ENCODE measurements at regions not wholly inside any gene's neighbourhood (a gene's known extent, or its start where the extent isn't known, plus 50 kb on each side); places are given as distances from the start of the nearest gene placed in this dataset.

DNA sequence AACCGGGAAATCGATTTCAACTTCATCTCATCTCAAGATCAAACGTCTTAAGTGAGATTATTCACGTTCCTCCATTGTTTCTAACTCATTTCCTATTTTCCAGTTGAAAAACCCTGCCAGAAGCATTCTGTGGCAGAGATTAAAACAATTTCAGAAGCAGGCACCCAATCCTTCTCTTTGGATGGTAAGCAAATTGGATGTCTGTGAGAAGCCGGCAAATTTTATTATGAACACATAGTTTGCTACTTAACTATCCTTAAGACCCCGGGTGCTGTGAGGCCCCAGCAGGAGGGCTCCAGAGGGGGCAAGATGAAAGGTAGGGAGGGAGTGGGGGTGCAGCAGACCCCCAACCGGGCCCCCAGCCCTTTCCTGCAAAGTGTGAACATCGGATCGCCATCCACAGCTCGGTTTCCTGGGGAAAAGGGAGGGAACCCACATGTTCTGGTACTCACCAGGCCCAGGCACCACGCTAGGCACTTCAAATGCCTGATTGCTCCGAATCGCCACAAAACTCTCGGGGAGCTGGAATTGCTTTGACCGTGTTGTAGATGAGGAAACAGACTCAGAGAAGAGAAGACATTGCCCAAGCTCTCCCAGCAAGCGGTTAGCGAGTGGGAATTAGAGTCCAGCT is 167.1 kb upstream of the MVB12B start:
- Histone ChIP-seq H2AFZ (ENCODE audit: low read length) (no peak overlapping the region), H3K27ac (ENCODE audit: low read depth, low read length) (no peak overlapping the region), H3K4me3 (ENCODE audit: insufficient read depth, low read length) (no peak overlapping the region), H3K79me2 (ENCODE audit: insufficient read depth, low read length) (no peaks in the 10 kb centered on the region), H3K27me3 (ENCODE audit: insufficient read depth, low read length) (peaks cover 33% of the 10 kb centered on the region), H3K9me3 (ENCODE audit: low read depth, low read length) (no peaks in the 10 kb centered on the region), H3K4me2 (ENCODE audit: insufficient read depth, low read length) (no peak overlapping the region), H4K20me1 (ENCODE audit: insufficient read depth, low read length) (no peaks in the 10 kb centered on the region), H3K36me3 (ENCODE audit: insufficient read depth, low read length) (no peaks in the 10 kb centered on the region), H3K4me1 (ENCODE audit: insufficient read depth, low read length) (no peaks in the 10 kb centered on the region)
- TF ChIP-seq, protein P1, sequence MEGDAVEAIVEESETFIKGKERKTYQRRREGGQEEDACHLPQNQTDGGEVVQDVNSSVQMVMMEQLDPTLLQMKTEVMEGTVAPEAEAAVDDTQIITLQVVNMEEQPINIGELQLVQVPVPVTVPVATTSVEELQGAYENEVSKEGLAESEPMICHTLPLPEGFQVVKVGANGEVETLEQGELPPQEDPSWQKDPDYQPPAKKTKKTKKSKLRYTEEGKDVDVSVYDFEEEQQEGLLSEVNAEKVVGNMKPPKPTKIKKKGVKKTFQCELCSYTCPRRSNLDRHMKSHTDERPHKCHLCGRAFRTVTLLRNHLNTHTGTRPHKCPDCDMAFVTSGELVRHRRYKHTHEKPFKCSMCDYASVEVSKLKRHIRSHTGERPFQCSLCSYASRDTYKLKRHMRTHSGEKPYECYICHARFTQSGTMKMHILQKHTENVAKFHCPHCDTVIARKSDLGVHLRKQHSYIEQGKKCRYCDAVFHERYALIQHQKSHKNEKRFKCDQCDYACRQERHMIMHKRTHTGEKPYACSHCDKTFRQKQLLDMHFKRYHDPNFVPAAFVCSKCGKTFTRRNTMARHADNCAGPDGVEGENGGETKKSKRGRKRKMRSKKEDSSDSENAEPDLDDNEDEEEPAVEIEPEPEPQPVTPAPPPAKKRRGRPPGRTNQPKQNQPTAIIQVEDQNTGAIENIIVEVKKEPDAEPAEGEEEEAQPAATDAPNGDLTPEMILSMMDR (IDR thresholded peaks at IDR 0.05; ENCODE audit: extremely low read depth, low read depth, low read length), result no peak
- no peak for DNase-seq (ENCODE audit: insufficient read length, low spot score, missing footprints)

DNA sequence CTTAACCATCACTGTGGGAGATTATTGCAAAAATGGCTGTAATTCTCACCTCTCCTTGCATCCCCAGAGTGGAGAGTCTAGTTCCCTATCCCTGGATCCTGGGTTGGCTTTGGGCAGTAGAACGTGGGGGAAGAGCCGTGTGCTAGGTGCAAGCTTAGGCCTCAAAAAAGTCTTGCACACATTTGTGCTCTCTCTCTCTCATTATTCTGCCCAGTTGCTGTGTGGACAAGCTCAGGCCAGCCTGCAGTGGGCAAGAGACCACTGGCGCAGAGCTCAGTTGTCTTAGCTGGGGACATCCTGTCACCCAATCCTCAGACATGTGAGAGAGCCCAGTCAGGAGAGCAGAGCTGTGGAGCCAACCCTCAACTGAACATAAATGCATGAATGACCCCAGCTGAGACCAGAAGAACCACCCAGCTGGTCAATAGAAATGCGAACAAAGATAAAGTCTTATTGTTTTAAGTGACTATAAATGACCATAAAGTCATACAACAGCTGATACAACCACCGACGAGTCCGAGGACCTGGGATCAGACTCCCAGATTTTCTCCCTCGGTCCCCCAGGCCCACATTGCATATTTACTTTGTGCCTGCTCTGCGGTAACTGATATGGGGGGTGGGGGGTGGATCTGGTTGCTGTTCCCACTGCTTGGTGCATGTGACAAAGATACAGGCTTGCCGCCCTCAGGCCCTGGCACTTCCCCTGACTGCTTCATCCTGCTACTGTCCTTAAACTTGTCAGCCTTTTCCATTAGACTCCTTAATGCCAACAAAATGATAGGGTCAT is 166.4 kb upstream of the MVB12B start:
- Histone ChIP-seq H3K9me3 (ENCODE audit: low read depth, low read length) (no peaks in the 10 kb centered on the region), H3K4me3 (ENCODE audit: insufficient read depth, low read length) (no peak overlapping the region), H2AFZ (ENCODE audit: low read length) (no peak overlapping the region), H3K79me2 (ENCODE audit: insufficient read depth, low read length) (no peaks in the 10 kb centered on the region), H3K36me3 (ENCODE audit: insufficient read depth, low read length) (no peaks in the 10 kb centered on the region), H3K4me1 (ENCODE audit: insufficient read depth, low read length) (no peaks in the 10 kb centered on the region), H3K27ac (ENCODE audit: low read depth, low read length) (no peak overlapping the region), H3K27me3 (ENCODE audit: insufficient read depth, low read length) (peaks cover 35% of the 10 kb centered on the region), H4K20me1 (ENCODE audit: insufficient read depth, low read length) (no peaks in the 10 kb centered on the region), H3K4me2 (ENCODE audit: insufficient read depth, low read length) (no peak overlapping the region)
- TF ChIP-seq, protein P1 (IDR thresholded peaks at IDR 0.05; ENCODE audit: extremely low read depth, low read depth, low read length), result no peak
- no peak for DNase-seq (ENCODE audit: insufficient read length, low spot score, missing footprints)

DNA sequence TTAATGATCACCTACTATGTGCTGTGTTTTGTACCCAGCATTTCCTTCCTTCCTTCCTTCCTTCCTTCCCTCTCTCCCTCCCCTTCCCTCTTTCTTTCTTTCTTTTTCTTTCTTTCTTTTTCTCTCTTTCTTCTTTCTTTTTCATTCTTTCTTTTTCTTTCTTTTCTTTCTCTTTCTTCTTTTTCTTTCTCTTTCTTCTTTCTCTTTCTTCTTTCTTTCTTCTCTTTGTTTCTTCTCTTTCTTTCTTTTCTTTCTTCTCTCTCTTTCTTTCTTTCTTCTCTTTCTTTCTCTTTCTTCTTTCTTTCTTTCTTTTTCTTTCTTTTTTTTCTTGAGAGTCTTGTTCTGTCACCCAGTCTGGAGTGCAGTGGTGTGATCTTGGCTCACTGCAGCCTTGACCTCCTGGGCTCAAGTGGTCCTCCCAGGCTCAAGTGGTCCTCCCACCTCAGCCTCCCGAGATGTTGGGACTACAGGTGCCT is 165.7 kb upstream of the MVB12B start:
- no peaks in the 10 kb centered on the region for H3K36me3 ChIP-seq (ENCODE audit: insufficient read depth, low read length)
- no peak overlapping the region for H2AFZ ChIP-seq (ENCODE audit: low read length)
- no peak overlapping the region for H3K4me3 ChIP-seq (ENCODE audit: insufficient read depth, low read length)
- TF ChIP-seq, protein P1 (IDR thresholded peaks at IDR 0.05; ENCODE audit: extremely low read depth, low read depth, low read length), result no peak
- H4K20me1 ChIP-seq (ENCODE audit: insufficient read depth, low read length), result no peaks in the 10 kb centered on the region
- no peak for DNase-seq (ENCODE audit: insufficient read length, low spot score, missing footprints)
- H3K4me2 ChIP-seq (ENCODE audit: insufficient read depth, low read length), result no peak overlapping the region
- no peak overlapping the region for H3K27ac ChIP-seq (ENCODE audit: low read depth, low read length)
- no peaks in the 10 kb centered on the region for H3K9me3 ChIP-seq (ENCODE audit: low read depth, low read length)
- no peaks in the 10 kb centered on the region for H3K4me1 ChIP-seq (ENCODE audit: insufficient read depth, low read length)
- no peaks in the 10 kb centered on the region for H3K79me2 ChIP-seq (ENCODE audit: insufficient read depth, low read length)
- peaks cover 41% of the 10 kb centered on the region for H3K27me3 ChIP-seq (ENCODE audit: insufficient read depth, low read length)

Measured in osteoblast (primary cell).